GM06990 (cell line): ENCODE measurements at regions not wholly inside any gene's neighbourhood (a gene's known extent, or its start where the extent isn't known, plus 50 kb on each side); places are given as distances from the start of the nearest gene placed in this dataset.

Experiments used
- DNase-seq: peaks from one replicate; pipeline ENCODE4 v3.0.0-alpha.2; 2011; ENCODE audit not compliant: insufficient read length; ENCODE audit errors: extremely low read depth
- H3K27me3 ChIP-seq: replicated peaks from 2 replicates; pipeline ENCODE4 v1.6.0; 2011; ENCODE audit warnings: low read length; ENCODE audit not compliant: control insufficient read depth, insufficient read depth
- H3K36me3 ChIP-seq: 2 replicates; pipeline ENCODE4 v1.5.1; 2011; ENCODE audit warnings: low read length; ENCODE audit not compliant: control insufficient read depth, insufficient read depth
- H3K4me3 ChIP-seq: replicated peaks from 2 replicates; pipeline ENCODE4 v1.5.1; 2011; ENCODE audit warnings: low read depth, mild to moderate bottlenecking, control low read depth, low read length
- CTCF ChIP-seq: IDR thresholded peaks from 2 replicates; pipeline ENCODE4 v1.5.1; 2011; ENCODE audit warnings: low read length, control low read depth, mild to moderate bottlenecking, inconsistent platforms; ENCODE audit not compliant: insufficient read depth, poor library complexity, severe bottlenecking

- TF ChIP-seq CTCF = no peak
- Histone ChIP-seq H3K4me3 (no peak overlapping the region), H3K36me3 (no peaks in the 10 kb centered on the region), H3K27me3 (no peaks in the 10 kb centered on the region)
- no peak for DNase-seq
Observed at GRCh38 chr11:70522309-70522592, 123.9 kb downstream of the CTTN start.

- Histone ChIP-seq H3K36me3 (no peaks in the 10 kb centered on the region), H3K27me3 (no peaks in the 10 kb centered on the region), H3K4me3 (no peak overlapping the region)
- DNase-seq = no peak
- no peak for TF ChIP-seq CTCF
Observed at GRCh38 chr11:70522593-70523311, 124.4 kb downstream of the CTTN start.

- H3K36me3 ChIP-seq = no peaks in the 10 kb centered on the region
- H3K4me3 ChIP-seq = no peak overlapping the region
- no peaks in the 10 kb centered on the region for H3K27me3 ChIP-seq
- no peak for TF ChIP-seq CTCF
- no peak for DNase-seq
Observed at GRCh38 chr11:70523384-70524095, 125.2 kb downstream of the CTTN start.

GRCh38 chr11:70524096-70524922, 126.0 kb downstream of the CTTN start:
- DNase-seq = no peak
- Histone ChIP-seq H3K27me3 (no peaks in the 10 kb centered on the region), H3K4me3 (no peak overlapping the region), H3K36me3 (no peaks in the 10 kb centered on the region)
- TF ChIP-seq CTCF = no peak

GRCh38 chr11:70525006-70525405, 126.7 kb downstream of the CTTN start:
- H3K4me3 ChIP-seq = no peak overlapping the region
- no peaks in the 10 kb centered on the region for H3K27me3 ChIP-seq
- no peaks in the 10 kb centered on the region for H3K36me3 ChIP-seq
- TF ChIP-seq CTCF = no peak
- DNase-seq = no peak
